SK-N-MC (cell line): ENCODE measurements at regions not wholly inside any gene's neighbourhood (a gene's known extent, or its start where the extent isn't known, plus 50 kb on each side); places are given as distances from the start of the nearest gene placed in this dataset.

ENCODE experiments used
- EZH2 ChIP-seq: fragments of 200-600 bp; sonication (generic); IDR thresholded peaks from one replicate; pipeline ENCODE4 v1.6.1; 2017; ENCODE audit warnings: antibody characterized with exemption
- POLR2AphosphoS5 ChIP-seq: IDR thresholded peaks from 2 replicates; pipeline ENCODE4 v1.6.1; 2012; ENCODE audit warnings: mild to moderate bottlenecking, low read depth, low read length, borderline replicate concordance

DNA sequence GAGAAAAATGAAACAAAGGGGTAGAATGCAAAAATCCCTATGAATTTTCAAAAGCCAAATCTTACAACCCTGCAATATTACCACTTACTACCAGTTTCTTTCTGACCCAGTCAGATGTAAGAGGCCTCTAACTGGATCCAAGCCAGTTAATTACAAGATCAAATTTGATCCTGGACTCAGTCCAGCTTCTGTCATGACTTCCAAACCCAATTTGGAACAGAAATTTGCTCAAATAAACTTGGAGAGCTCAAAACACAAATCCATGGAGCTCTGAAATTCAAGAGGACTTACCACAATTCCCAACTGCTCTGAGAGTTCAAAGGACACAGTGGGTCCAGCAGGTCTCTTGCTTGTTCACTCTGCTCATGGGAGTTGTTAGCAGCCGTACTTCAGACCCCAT lies 1271.7 kb upstream of the SLC39A10 start:
- TF ChIP-seq EZH2 (no peak), POLR2AphosphoS5 (no peak)
